ENCODE measurements at regions not wholly inside any gene's neighbourhood (a gene's known extent, or its start where the extent isn't known, plus 50 kb on each side); places are given as distances from the start of the nearest gene placed in this dataset.

GRCh38 chr15:25493823-25494526 is 55.2 kb upstream of the UBE3A start:
- Histone ChIP-seq H3K36me3 (ENCODE audit: insufficient read depth) (no peaks in the 10 kb centered on the region), H2AFZ (ENCODE audit: low read depth) (no peak overlapping the region), H3K4me1 (ENCODE audit: low read depth, poor library complexity, severe bottlenecking) (no peaks in the 10 kb centered on the region), H3K27me3 (ENCODE audit: insufficient read depth, low read depth) (no peaks in the 10 kb centered on the region), H3K4me2 (no peak overlapping the region), H3K79me2 (ENCODE audit: insufficient read depth, low read depth) (no peaks in the 10 kb centered on the region), H3K4me3 (IDR thresholded peaks at IDR 0.05; ENCODE audit: insufficient read depth, low read depth, low read length) (no peak overlapping the region), H4K20me1 (ENCODE audit: insufficient read depth) (no peaks in the 10 kb centered on the region), H3K27ac (no peak overlapping the region), H3K9ac (no peak overlapping the region)
- TF ChIP-seq, protein P1, sequence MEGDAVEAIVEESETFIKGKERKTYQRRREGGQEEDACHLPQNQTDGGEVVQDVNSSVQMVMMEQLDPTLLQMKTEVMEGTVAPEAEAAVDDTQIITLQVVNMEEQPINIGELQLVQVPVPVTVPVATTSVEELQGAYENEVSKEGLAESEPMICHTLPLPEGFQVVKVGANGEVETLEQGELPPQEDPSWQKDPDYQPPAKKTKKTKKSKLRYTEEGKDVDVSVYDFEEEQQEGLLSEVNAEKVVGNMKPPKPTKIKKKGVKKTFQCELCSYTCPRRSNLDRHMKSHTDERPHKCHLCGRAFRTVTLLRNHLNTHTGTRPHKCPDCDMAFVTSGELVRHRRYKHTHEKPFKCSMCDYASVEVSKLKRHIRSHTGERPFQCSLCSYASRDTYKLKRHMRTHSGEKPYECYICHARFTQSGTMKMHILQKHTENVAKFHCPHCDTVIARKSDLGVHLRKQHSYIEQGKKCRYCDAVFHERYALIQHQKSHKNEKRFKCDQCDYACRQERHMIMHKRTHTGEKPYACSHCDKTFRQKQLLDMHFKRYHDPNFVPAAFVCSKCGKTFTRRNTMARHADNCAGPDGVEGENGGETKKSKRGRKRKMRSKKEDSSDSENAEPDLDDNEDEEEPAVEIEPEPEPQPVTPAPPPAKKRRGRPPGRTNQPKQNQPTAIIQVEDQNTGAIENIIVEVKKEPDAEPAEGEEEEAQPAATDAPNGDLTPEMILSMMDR (conservative IDR thresholded peaks at IDR 0.05; ENCODE audit: low read depth, low read length), result no peak

GRCh38 chr15:25492315-25492714 is 53.5 kb upstream of the UBE3A start:
- H3K36me3 ChIP-seq (ENCODE audit: insufficient read depth), result no peaks in the 10 kb centered on the region
- TF ChIP-seq, protein P1 (conservative IDR thresholded peaks at IDR 0.05; ENCODE audit: low read depth, low read length), result no peak
- H2AFZ ChIP-seq (ENCODE audit: low read depth), result no peak overlapping the region
- H3K4me2 ChIP-seq, result no peak overlapping the region
- H3K4me3 ChIP-seq (IDR thresholded peaks at IDR 0.05; ENCODE audit: insufficient read depth, low read depth, low read length), result no peak overlapping the region
- no peaks in the 10 kb centered on the region for H3K79me2 ChIP-seq (ENCODE audit: insufficient read depth, low read depth)
- no peaks in the 10 kb centered on the region for H3K4me1 ChIP-seq (ENCODE audit: low read depth, poor library complexity, severe bottlenecking)
- no peak overlapping the region for H3K9ac ChIP-seq
- no peaks in the 10 kb centered on the region for H3K27me3 ChIP-seq (ENCODE audit: insufficient read depth, low read depth)
- no peaks in the 10 kb centered on the region for H4K20me1 ChIP-seq (ENCODE audit: insufficient read depth)
- H3K27ac ChIP-seq, result no peak overlapping the region
